Lung (tissue), 11 donors: ENCODE measurements at regions not wholly inside any gene's neighbourhood (a gene's known extent, or its start where the extent isn't known, plus 50 kb on each side); places are given as distances from the start of the nearest gene placed in this dataset.
A peak's percentile ranks its signal among the peaks of the same experiment; 100 is the strongest.

ENCODE experiments used
- ATAC-seq: fragments of 200-7000 bp; cut with Tn5 transposase; one replicate; pipeline ENCODE4 v1.9.1; 2020; ENCODE audit warnings: moderate number of reproducible peaks; ENCODE audit not compliant: insufficient read depth, low FRiP score
- DNase-seq, 3 donors: peaks; one replicate each; pipeline ENCODE4 v3.0.0-alpha.2; 2013 to 2017
- H3K27ac ChIP-seq, 2 donors: one replicate each; pipeline ENCODE4 v1.5.1; 2013; ENCODE audit warnings: mild to moderate bottlenecking in 2 of 2, moderate library complexity in 2 of 2, control low read depth in 1 of 2, inconsistent platforms in 1 of 2, low read depth in 1 of 2, low read length in 1 of 2
- H3K27me3 ChIP-seq, 3 donors: one replicate each; pipeline ENCODE4 v1.5.1; 2013; ENCODE audit warnings: low read length in 2 of 3; ENCODE audit not compliant: control insufficient read depth in 3 of 3, insufficient read depth in 3 of 3
- H3K36me3 ChIP-seq, 4 donors: one replicate each; pipeline ENCODE4 v1.5.1; 2013; ENCODE audit warnings: low read length in 4 of 4, mild to moderate bottlenecking in 1 of 4, moderate library complexity in 1 of 4; ENCODE audit not compliant: control insufficient read depth in 4 of 4, insufficient read depth in 4 of 4
- H3K4me1 ChIP-seq, 5 donors: one replicate each; pipeline ENCODE4 v1.5.1; 2013; ENCODE audit warnings: low read length in 5 of 5, mild to moderate bottlenecking in 2 of 5, moderate library complexity in 1 of 5; ENCODE audit not compliant: control insufficient read depth in 5 of 5, insufficient read depth in 5 of 5
- H3K4me3 ChIP-seq: one replicate; pipeline ENCODE4 v1.5.1; 2013; ENCODE audit warnings: mild to moderate bottlenecking, control low read depth, moderate library complexity
- H3K9ac ChIP-seq, 2 donors: one replicate each; pipeline ENCODE4 v1.5.1; 2013; ENCODE audit warnings: low read length in 2 of 2, control low read depth in 1 of 2; ENCODE audit not compliant: insufficient read depth in 1 of 2
- H3K9me3 ChIP-seq, 4 donors: one replicate each; pipeline ENCODE4 v1.5.1; 2013; ENCODE audit warnings: low read length in 3 of 4, mild to moderate bottlenecking in 1 of 4, moderate library complexity in 1 of 4; ENCODE audit not compliant: control insufficient read depth in 4 of 4, insufficient read depth in 3 of 4
- WGBS, 2 donors: extraction: QIAGEN DNeasy Blood & Tissue Kit; methylation state at CpG; one replicate each; pipeline ENCODE4 v1.1.7; 2013; 5-methylcytosine and 5-hydroxymethylcytosine counted together
- TF ChIP-seq, protein P1 (sequence below): IDR thresholded peaks from 2 replicates; pipeline ENCODE4 v1.5.1; 2012; ENCODE audit warnings: mild to moderate bottlenecking; ENCODE audit errors: control extremely low read depth, extremely low read depth
- donor health status: control.
- donor health status: control.
- donor health status: Bipolar disorder and iron deficiency.
- donor health status: healthy.
- donor health status: DM: yes; HTN: yes; CAD: no.

DNA sequence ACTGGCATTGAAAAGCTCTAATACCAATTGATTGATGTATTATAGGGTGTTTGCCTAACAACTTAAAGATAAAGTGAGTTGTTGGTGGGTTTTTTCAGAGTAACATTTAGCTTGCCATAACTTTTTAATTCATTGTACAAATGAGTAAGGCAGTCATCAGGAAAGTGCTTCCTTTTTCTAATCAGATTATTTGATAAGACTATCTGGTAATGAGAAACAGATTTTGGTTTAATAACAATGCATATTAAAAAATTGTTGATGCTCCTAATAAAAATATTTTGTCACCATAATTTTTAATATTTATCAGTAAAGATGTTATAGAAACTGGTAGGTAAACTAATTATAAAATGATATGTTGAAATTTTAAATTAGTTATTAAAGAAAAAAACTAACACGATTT lies 51.3 kb downstream of the BLTP1 start:
- Histone ChIP-seq H3K4me1 (no peaks in the 10 kb centered on the region), H3K27me3 (no peaks in the 10 kb centered on the region), H3K9me3 (no peaks in the 10 kb centered on the region), H3K27ac (no peak overlapping the region), H3K9ac (no peak overlapping the region), H3K36me3 (peaks cover 3 to 23% (median 9%) of the 10 kb centered on the region in 4 donors), H3K4me3 (no peak overlapping the region)
- DNase-seq: no peak
- ATAC-seq: no peak
- TF ChIP-seq, protein P1, sequence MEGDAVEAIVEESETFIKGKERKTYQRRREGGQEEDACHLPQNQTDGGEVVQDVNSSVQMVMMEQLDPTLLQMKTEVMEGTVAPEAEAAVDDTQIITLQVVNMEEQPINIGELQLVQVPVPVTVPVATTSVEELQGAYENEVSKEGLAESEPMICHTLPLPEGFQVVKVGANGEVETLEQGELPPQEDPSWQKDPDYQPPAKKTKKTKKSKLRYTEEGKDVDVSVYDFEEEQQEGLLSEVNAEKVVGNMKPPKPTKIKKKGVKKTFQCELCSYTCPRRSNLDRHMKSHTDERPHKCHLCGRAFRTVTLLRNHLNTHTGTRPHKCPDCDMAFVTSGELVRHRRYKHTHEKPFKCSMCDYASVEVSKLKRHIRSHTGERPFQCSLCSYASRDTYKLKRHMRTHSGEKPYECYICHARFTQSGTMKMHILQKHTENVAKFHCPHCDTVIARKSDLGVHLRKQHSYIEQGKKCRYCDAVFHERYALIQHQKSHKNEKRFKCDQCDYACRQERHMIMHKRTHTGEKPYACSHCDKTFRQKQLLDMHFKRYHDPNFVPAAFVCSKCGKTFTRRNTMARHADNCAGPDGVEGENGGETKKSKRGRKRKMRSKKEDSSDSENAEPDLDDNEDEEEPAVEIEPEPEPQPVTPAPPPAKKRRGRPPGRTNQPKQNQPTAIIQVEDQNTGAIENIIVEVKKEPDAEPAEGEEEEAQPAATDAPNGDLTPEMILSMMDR: no peak
- WGBS, 2 donors: 100% methylated on average over 1 of the region's 1 CpG

DNA sequence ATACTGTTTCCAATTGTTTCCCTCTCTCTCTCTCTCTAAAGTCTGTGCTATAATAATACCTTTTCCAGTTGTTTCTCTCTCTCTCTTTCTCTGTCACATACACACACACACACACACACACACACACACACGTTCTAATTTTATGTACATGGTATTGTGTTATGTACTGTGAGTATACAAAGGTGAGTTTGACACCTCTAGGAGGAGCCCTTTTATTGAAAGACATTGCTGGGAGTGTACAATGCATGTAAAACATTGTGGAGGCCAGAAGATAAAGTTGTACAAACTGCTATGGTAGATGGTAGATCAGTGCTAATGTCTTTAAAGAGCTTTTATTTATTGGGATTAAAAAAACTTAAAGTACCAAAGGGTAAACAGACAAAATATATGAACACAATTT lies 53.6 kb downstream of the BLTP1 start:
- no peak for DNase-seq
- Histone ChIP-seq H3K4me3 (no peak overlapping the region), H3K9me3 (no peaks in the 10 kb centered on the region), H3K9ac (no peak overlapping the region), H3K27ac (no peak overlapping the region), H3K36me3 (peaks cover 8 to 23% (median 11%) of the 10 kb centered on the region in 4 donors), H3K27me3 (no peaks in the 10 kb centered on the region), H3K4me1 (no peaks in the 10 kb centered on the region)
- ATAC-seq: no peak
- WGBS, 2 donors: 83 to 89% methylated on average over 1 of the region's 1 CpG
- TF ChIP-seq, protein P1: no peak

GRCh38 chr4:122212880-122213279 lies 60.7 kb downstream of the BLTP1 start:
- H3K36me3 ChIP-seq: peaks cover 6 to 12% (median 8%) of the 10 kb centered on the region in 4 donors
- TF ChIP-seq, protein P1: no peak
- no peak overlapping the region for H3K4me3 ChIP-seq
- DNase-seq (no peak), ATAC-seq (no peak)
- H3K27me3 ChIP-seq: no peaks in the 10 kb centered on the region
- 56 to 77% methylated on average over 3 of the region's 3 CpGs for WGBS, 2 donors
- no peak overlapping the region for H3K27ac ChIP-seq
- no peaks in the 10 kb centered on the region for H3K9me3 ChIP-seq
- H3K9ac ChIP-seq: no peak overlapping the region
- H3K4me1 ChIP-seq: no peaks in the 10 kb centered on the region

DNA sequence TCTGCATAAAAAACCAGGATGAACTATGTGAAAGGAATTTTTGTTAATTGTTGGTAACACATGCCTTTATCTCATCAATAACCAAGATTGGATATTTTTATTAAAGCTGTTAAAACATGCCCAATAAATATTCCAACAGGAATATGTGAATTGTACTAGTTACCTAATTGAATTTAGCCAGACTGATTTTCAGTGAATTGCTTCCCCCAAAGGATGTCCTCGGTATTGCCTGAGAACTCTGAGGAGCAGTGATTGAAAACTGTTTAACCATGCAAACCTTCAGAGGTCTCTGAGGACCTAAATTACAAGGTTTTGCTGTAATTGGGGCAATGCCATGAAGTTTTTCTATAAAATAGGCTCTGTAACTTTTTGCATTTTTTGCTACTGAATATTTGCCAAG lies 66.6 kb downstream of the BLTP1 start:
- TF ChIP-seq, protein P1: no peak
- H3K27me3 ChIP-seq: no peaks in the 10 kb centered on the region
- no peaks in the 10 kb centered on the region for H3K9me3 ChIP-seq
- ATAC-seq (no peak), DNase-seq (peak in 2 of 3 donors; percentile 27 to 35)
- 49 to 55% methylated on average over 1 of the region's 1 CpG for WGBS, 2 donors
- H3K36me3 ChIP-seq: peaks cover 4 to 22% (median 7%) of the 10 kb centered on the region in 4 donors
- no peak overlapping the region for H3K9ac ChIP-seq
- H3K4me1 ChIP-seq: no peaks in the 10 kb centered on the region
- H3K27ac ChIP-seq: no peak overlapping the region
- H3K4me3 ChIP-seq: no peak overlapping the region
